ENCODE measurements at regions not wholly inside any gene's neighbourhood (a gene's known extent, or its start where the extent isn't known, plus 50 kb on each side); places are given as distances from the start of the nearest gene placed in this dataset.

GRCh38 chr16:62194828-62195227, 158.6 kb upstream of the CDH8 start:
- TF ChIP-seq, protein P1, sequence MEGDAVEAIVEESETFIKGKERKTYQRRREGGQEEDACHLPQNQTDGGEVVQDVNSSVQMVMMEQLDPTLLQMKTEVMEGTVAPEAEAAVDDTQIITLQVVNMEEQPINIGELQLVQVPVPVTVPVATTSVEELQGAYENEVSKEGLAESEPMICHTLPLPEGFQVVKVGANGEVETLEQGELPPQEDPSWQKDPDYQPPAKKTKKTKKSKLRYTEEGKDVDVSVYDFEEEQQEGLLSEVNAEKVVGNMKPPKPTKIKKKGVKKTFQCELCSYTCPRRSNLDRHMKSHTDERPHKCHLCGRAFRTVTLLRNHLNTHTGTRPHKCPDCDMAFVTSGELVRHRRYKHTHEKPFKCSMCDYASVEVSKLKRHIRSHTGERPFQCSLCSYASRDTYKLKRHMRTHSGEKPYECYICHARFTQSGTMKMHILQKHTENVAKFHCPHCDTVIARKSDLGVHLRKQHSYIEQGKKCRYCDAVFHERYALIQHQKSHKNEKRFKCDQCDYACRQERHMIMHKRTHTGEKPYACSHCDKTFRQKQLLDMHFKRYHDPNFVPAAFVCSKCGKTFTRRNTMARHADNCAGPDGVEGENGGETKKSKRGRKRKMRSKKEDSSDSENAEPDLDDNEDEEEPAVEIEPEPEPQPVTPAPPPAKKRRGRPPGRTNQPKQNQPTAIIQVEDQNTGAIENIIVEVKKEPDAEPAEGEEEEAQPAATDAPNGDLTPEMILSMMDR (optimal IDR thresholded peaks at IDR 0.05 in 1 of 3, IDR thresholded peaks at IDR 0.05 in 1 of 3, conservative IDR thresholded peaks at IDR 0.05 in 1 of 3; ENCODE audit: extremely low read depth in 1 of 3, insufficient read depth in 2 of 3, low read length in 3 of 3) = peak in 2 of 3 experiments; percentile 15 to 20
- TF ChIP-seq EZH2 (IDR thresholded peaks at IDR 0.05; ENCODE audit: low read length) = no peak

All from keratinocyte (primary cell).